Hippocampal formation (tissue), 2 donors: ENCODE measurements at regions not wholly inside any gene's neighbourhood (a gene's known extent, or its start where the extent isn't known, plus 50 kb on each side); places are given as distances from the start of the nearest gene placed in this dataset.
"Not testable (repeated sequence)": the region's sequence is repeated elsewhere in the genome, so short reads cannot be mapped to it uniquely, and the experiment has no call there.

Experiments
- DNase-seq, 2 donors: peaks; one replicate each; lab custom pipeline; 2025; lab: John Stamatoyannopoulos, UW

DNA sequence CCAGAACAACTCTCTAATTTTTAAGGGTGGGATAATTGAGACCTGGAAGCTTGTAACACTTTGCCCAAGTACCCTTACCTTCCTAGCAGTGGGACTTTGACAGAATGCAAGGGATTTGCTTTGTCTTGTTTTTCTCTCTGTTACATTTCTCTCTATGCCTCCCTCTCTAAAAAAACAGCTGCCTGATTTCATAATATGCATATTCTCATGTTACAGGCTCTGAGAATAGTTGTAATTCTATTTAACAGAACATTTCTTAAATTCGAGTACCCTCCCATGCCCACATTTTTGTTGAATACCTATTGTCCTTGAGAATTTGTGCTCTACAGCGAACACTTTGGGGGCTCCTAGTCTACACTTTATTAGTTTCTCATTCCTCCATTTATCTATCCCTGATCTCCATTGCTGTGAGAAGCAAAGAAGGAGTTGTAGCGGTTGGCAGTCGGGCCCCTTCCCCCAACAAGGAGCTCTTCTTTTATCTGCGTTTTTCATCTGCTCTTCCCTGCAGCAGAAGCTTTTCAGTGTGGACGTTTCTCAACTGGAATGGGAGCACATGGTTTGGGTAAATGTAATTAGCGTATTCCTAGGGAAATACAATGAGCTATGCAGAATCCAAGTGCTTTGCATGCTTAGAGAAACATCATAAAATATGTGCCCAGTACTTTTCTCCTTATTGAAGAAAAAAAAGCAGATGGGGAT, 117.7 kb upstream of the CCDC90B start:
- no peak for DNase-seq

DNA sequence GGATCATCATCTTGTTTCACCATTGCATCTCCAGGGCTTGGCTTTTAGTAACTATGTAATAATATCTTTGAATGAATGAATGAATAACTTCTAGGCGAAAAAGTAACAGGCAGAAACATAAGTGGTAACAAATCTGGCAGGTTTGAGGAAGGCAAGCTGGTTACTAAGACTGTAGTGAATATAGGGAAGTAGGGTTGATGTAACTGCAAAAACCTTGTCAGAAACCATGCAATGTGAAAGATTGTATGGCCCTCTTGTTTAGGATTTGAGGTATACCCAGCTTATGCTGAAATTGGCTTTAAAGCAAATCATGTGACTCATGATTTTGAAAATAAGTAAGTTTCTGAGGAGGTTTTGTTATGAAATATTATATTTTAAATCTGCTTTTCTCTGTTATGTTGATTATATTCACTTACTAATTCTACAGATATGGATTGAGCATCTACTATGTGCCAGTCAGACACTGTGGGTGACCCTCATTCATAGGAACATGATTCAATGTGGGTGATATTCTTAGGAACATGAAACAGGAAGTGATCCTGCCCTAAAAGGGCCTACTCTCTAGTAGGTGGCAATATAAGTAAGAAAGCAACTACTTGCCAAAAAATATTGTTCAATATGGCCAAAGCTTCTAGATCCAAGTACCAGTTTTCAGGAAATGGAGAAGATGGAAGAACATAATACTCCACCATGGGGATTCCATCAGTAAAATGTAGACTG, 115.5 kb upstream of the CCDC90B start:
- no peak for DNase-seq

DNA sequence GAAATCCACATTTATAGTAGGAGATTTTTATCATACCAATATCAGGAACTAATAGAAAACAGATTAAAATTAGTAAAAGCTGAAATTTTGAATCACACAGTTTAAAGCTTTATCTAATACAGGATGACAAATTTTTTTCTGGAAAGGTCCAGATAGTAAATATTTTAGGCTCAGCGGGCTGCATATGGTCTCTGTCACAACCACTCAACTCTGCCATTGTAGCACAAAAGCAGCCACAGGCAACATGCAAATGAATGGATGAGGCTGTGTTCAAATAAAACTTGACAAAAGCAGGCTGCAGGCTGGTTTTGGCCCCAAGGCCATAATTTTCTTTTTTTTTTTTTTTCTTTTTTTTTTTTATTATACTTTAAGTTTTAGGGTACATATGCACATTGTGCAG, 108.2 kb upstream of the CCDC90B start:
- DNase-seq = no peak

DNA sequence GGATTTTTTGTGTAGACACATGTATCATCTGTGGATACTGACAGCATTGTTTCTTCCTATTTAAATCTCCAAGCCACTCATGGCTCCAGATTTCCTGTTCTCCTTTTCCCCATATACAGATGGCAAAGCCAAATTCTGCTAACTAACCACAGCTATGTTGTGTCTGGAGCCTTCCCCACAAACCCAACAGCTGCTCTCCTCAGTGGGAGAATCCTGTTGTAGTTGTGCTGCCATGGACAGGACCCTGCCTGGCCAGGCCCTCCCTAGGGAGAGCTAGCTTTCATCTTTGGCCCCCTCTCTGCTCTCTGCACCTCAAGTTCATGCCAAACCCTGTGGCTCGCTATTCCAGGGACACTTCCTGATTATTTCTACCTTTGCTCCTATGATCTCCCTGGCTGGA, 106.4 kb upstream of the CCDC90B start:
- no peak for DNase-seq

DNA sequence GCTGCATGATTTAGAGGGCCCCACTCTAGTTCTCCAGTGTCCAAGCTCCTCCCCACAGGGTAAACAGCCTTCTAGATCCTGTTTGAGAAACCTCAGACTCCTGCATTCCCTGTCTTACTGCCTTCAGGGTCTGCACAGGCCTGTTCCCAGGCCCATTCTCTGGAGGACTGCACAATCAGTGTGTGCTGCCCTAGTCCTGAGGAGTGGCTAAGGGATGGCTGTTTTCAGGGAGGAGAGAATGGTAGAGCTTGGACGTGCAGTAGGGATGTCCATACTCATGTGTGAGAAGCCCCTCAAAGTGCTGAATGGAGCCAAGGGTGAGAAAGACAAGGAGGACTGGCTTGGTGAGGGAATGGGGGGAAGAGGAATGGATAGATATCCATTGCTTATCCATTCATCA, 103.8 kb upstream of the CCDC90B start:
- no peak for DNase-seq

DNA sequence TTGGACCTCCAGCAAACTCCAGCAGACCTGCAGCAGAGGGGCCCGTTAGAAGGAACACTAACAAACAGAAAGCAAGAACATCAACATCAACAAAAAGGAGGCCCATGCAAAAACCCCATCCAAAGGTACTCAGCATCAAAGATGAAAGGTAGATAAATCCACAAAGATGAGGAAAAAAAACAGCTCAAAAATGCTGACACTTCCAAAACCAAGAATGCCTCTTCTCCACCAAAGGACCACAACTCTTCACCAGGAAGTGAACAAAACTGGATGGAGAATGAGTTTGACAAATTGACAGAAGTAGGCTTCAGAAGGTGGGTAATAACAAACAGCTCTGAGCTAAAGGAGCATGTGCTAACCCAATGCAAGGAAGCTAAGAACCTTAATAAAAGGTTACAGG, 97.7 kb upstream of the CCDC90B start:
- DNase-seq = not testable (repeated sequence)

DNA sequence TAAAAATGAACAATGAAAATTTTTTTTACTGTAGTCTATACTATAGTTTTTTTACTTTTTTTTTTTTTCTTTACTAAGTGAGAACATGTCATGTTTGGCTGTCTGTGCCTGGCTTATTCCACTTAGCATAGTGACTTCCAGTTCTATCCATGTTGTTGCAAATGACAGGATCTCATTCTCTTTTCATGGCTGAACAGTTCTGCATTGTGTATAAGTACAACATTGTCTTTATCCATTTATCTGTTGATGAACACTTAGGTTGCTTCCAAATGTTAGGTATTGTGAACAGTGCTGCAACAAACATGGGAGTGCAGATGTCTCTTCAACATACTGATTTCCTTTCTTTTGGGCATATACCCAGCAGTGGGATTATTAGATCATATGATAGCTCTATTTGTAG, 88.1 kb upstream of the CCDC90B start:
- DNase-seq = peak in 1 of 2 donors; percentile 25

DNA sequence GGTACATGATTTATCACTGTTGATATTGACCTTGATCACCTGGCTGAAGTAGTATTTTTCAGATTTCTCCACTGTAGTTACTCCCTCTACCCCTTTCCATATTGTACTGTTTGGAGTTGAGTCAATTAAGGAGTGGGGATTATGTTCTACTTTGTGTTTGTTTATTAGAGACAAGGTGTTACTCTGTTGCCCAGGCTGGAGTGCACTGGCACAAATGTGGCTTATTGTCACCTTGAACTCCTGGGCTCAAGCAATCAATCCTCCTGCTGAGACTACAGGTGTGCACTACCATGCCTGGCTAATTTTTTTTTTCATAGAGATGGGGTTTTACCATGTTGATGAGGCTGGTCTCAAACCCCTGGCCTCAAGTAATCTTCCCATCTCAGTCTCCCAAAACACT, 85.3 kb upstream of the CCDC90B start:
- no peak for DNase-seq

DNA sequence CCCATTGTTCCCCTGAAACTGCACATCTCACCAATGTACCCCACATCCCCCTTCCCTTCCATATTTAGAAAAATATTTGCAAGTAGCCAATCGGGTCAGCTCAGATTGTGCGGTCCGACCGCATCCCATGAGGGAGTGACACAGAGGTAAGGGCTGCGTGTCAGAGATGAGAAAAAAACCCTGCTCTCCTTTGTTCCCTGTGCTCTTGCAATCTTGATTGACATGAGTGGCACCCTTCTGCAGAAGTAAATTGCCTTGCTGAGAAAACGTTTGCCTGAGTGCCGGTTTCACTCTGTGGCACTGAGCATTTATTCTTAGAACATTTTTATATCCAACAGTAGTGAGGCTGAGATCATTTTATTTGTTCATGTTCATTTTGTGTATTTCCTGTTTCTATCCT, 81.6 kb upstream of the CCDC90B start:
- DNase-seq = no peak

DNA sequence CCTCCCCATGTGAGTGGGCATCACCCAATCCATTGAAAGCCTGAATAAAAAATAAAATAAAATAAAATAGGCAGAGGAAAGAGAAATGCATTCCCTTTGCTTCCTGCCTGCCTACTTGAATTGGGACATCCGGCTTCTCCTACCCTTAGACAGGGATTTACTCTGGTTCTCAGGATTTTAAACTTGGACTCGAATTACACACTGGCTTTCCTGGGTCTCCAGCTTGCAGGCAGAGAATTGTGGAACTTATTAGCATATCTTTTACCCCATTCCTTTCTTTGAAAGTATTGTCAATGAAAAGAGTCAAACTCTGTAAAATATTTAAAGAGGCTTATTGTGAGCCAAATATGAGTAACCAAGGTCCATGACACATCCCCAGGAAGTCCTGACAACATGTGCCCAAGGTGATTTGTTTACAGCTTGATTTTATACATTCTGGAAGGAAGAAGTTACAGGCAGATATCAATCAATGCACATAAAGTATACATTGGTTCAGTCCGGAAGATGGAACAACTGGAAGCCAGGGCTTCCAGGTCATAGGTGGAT, 78.4 kb upstream of the CCDC90B start:
- no peak for DNase-seq

DNA sequence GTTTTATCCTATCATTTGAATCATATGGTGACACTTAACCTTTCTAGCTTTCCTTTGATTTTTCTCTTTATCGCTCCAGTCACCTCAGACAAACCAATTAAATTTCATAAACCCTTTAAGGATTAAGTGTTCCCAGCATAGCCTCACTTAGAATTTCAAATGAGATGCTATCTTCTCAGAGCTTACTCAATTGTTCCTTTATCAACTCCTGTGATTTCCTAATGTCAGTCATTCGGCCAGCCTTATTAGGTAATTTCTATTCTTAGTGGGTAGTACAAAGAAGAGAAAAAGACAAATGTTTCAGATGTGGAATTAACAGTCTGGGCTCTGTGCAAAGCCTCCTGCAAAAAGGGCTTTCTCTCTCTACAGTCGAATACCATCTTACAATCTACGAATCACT, 77.1 kb upstream of the CCDC90B start:
- no peak for DNase-seq

DNA sequence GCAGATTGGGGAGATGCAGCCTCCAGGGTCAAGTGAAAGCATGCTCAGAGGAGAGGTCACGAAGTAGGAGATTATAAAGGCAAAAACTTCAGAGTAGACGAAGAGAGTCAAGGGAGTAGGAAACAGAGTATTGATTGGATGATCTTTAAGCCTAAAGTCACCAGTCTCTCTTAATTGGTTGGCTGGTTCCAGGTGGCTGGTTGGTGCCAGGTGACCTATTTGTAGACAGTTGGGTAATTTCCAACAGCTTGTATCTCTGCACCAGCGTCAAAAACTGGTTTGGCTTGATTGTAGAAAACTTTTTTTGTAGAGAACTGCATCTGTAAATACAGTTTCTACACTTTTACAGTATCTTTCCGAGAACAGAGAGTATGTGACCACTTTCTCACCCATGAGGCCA, 75.7 kb upstream of the CCDC90B start:
- no peak for DNase-seq

DNA sequence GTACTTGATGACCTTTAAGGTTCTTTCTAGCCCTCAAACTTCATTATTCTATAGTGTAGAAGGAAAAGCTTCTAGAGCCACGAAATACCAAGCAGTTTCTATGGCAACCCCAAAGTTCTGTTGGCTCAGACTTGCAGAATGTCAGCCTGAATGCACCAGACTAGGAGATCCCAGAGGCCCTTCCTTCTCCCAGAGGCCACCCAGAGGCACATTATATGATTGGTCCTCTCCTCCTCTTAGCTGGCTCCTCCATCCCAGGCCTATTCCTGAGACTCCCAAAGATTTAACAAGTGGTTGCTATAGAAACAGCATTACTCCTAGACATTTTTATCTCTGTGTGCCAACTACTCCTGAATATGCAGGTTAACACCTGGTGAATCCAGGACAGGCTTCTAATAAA, 69.2 kb upstream of the CCDC90B start:
- peak in 1 of 2 donors; percentile 27 for DNase-seq

DNA sequence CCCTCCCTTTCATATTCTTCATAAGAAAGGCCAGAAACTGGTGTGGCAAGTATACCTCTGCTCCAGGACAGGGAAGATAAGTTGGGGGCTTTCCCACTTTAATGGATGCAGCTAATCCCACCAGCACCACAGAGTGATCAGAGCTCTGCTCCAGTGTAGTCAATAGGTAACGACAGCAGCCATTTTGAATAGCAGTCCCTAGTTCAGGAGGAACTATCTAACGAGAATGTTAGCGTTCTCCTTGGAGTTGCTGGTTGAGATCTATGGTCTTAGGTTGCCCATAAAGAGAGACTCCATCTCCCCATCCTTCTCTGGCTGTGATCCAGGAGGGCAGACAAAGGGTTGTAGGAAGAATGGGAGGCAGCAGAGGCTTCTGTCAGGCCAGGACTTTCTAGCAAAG, 64.0 kb upstream of the CCDC90B start:
- DNase-seq = no peak

DNA sequence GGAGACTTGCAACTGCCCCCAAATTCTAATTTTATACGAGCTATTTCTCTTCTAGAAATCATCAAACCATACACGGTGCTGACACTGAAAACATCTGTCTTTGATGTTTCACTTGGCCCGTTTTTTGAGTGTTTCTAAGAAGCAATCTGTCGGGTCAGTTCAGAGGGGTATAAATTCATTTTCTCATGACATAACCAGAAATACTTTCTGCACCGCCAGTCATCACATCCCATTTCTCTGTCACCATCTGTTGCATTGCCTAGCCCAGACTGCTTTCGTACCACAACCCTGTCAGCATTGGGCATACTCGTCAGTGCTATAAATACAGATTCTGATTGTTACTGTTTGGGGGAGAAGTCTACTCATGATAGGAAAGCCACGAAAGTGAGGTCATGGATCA, 63.1 kb upstream of the CCDC90B start:
- DNase-seq = no peak

DNA sequence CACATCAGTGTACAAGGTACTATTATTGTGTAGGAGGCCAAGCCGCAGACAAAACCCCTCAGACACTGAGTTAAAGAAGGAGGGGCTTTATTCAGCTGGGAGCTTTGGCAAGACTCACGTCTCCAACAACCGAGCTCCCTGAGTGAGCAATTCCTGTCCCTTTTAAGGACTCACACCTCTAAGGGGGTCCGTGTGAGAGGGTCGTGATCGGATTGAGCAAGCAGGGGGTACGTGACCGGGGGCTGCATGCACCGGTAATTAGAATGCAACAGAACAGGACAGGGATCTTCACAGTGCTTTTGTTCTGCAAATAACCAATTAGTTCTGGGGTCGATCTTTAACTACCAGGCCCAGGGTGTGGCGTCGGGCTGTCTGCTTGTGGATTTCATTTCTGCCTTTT, 60.5 kb upstream of the CCDC90B start:
- not testable (repeated sequence) for DNase-seq

DNA sequence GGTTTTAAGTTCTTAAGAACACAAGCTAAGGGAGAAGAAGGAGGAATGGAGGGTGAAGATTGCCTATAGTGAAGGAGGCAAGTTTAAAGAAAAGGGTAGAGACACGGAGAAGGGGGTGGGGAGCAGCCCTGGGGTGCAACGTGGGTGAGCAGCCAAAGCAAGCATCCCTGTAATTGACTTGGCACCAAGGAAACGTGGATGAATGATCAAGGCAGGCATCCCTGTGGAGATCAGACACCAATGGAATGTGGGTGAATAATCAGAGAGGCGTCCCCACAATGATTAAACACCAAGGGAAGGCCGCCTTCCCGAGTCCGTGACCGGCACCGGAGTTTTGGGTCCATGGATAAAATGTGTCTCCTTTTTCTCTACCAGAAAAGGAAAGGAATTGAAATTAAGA, 58.4 kb upstream of the CCDC90B start:
- DNase-seq = not testable (repeated sequence)

DNA sequence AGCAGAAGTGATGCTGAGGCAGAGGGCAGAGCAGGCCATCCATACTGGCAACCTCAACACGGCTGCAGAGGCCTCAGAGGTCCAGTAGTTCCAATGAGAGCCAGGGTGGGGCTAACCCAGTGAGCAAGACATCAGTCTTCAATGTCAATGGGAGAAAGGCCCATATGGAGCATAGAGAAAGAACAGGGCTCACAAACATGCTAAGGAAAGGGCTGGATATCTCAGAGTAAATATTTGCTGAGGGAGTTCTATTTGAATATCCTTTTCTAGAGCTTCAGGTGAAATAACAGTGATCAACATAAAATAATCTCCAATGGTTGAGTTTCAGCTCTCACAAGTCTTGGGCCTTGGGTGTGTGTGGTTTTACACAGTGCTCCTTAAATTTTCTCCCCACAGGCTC, 50.8 kb upstream of the CCDC90B start:
- no peak for DNase-seq
